HL-60 (cell line): ENCODE measurements at regions not wholly inside any gene's neighbourhood (a gene's known extent, or its start where the extent isn't known, plus 50 kb on each side); places are given as distances from the start of the nearest gene placed in this dataset.

ENCODE experiments used
- DNase-seq, 2 experiments: peaks; one replicate each; pipeline ENCODE4 v3.0.0-alpha.2; 2010 to 2020; ENCODE audit warnings: low read depth in 1 of 2, low spot score in 1 of 2
- H3K27ac ChIP-seq: fragments of 250-450 bp; sonication (Bioruptor Pico); replicated peaks from 2 replicates; pipeline ENCODE4 v1.5.1; 2020; ENCODE audit warnings: mild to moderate bottlenecking, moderate library complexity
- H3K27me3 ChIP-seq: fragments of 250-450 bp; sonication (Bioruptor Pico); 2 replicates; pipeline ENCODE4 v1.5.1; 2021; ENCODE audit warnings: mild to moderate bottlenecking, moderate library complexity; ENCODE audit not compliant: insufficient read depth, poor library complexity, severe bottlenecking
- H3K4me3 ChIP-seq: replicated peaks from 2 replicates; pipeline ENCODE4 v1.5.1; 2011; ENCODE audit warnings: mild to moderate bottlenecking, control low read depth, low read length; ENCODE audit not compliant: insufficient read depth
- CTCF ChIP-seq: IDR thresholded peaks from one replicate; pipeline ENCODE4 v1.5.1; 2011; ENCODE audit warnings: low read length, control low read depth, inconsistent platforms; ENCODE audit not compliant: insufficient read depth
- GABPA ChIP-seq: IDR thresholded peaks from 2 replicates; pipeline ENCODE4 v1.6.1; 2012; ENCODE audit warnings: low read depth
- POLR2AphosphoS5 ChIP-seq: IDR thresholded peaks from 2 replicates; pipeline ENCODE4 v1.6.1; 2012; ENCODE audit warnings: low read depth
- REST ChIP-seq: IDR thresholded peaks from 2 replicates; pipeline ENCODE4 v1.6.1; 2012; ENCODE audit warnings: low read depth; ENCODE audit not compliant: insufficient replicate concordance
- SPI1 ChIP-seq: IDR thresholded peaks from 2 replicates; pipeline ENCODE4 v1.6.1; 2012; ENCODE audit warnings: low read depth, mild to moderate bottlenecking, borderline replicate concordance

GRCh38 chr10:30190577-30191552 is 131.5 kb upstream of the JCAD start:
- H3K27ac ChIP-seq, result no peak overlapping the region
- H3K27me3 ChIP-seq, result no peaks in the 10 kb centered on the region
- no peak for TF ChIP-seq POLR2AphosphoS5
- TF ChIP-seq GABPA, result no peak
- no peak for TF ChIP-seq REST
- TF ChIP-seq SPI1, result no peak
- no peak for TF ChIP-seq CTCF
- no peak for DNase-seq
- H3K4me3 ChIP-seq, result no peak overlapping the region

GRCh38 chr10:30189238-30189580 is 129.8 kb upstream of the JCAD start:
- H3K27me3 ChIP-seq, result no peaks in the 10 kb centered on the region
- no peak for TF ChIP-seq SPI1
- no peak overlapping the region for H3K27ac ChIP-seq
- DNase-seq, result no peak
- no peak overlapping the region for H3K4me3 ChIP-seq

GRCh38 chr10:30188556-30189237 is 129.3 kb upstream of the JCAD start:
- DNase-seq, result no peak
- Histone ChIP-seq H3K27ac (no peak overlapping the region), H3K4me3 (no peak overlapping the region), H3K27me3 (no peaks in the 10 kb centered on the region)
- TF ChIP-seq CTCF, result no peak
- TF ChIP-seq REST, result no peak
- TF ChIP-seq POLR2AphosphoS5, result no peak
- TF ChIP-seq GABPA, result no peak
- TF ChIP-seq SPI1, result no peak

GRCh38 chr10:30188101-30188500 is 128.7 kb upstream of the JCAD start:
- Histone ChIP-seq H3K27me3 (no peaks in the 10 kb centered on the region), H3K4me3 (no peak overlapping the region), H3K27ac (no peak overlapping the region)
- no peak for TF ChIP-seq REST
- TF ChIP-seq SPI1, result no peak
- no peak for TF ChIP-seq GABPA
- TF ChIP-seq CTCF, result no peak
- TF ChIP-seq POLR2AphosphoS5, result no peak
- DNase-seq, result no peak
